Hematopoietic multipotent progenitor cell (in vitro differentiated cells): ENCODE measurements at regions not wholly inside any gene's neighbourhood (a gene's known extent, or its start where the extent isn't known, plus 50 kb on each side); places are given as distances from the start of the nearest gene placed in this dataset.

Experiments
- DNase-seq, 3 donors: peaks; one replicate each; pipeline ENCODE4 v3.0.0-alpha.2; 2011 to 2015; ENCODE audit warnings: low read depth in 2 of 3, low spot score in 2 of 3

DNA sequence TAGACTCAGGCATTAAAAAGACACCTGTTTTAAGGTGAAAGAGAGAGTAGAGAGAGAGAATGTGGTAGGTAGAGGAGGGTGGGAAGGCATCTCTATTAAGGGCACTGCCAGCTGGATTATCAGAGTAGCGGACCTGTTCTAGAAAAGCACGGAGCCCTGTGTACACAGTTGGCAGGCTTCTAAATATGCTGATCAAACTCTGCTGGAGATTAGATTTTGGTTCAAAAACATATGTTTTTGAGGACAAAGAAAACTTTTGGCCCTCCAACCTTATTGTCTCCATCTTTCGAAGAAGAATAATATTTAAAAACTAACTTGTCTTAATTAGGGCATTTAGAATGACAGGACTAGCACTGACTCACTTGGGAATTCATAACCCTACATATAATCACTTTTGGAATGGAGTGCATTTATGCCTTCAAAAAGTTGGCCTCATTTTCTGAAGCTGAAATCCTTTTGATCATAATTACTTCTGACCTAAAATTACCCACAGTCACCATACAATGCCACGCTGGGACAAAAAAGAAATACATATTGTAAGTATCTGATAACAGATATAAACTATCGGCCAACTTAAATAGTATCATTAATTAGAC is 254.6 kb downstream of the MEIS1 start:
- DNase-seq: no peak

- no peak for DNase-seq
These were observed 256.4 kb downstream of the MEIS1 start for GRCh38 chr2:66691031-66691965.

DNA sequence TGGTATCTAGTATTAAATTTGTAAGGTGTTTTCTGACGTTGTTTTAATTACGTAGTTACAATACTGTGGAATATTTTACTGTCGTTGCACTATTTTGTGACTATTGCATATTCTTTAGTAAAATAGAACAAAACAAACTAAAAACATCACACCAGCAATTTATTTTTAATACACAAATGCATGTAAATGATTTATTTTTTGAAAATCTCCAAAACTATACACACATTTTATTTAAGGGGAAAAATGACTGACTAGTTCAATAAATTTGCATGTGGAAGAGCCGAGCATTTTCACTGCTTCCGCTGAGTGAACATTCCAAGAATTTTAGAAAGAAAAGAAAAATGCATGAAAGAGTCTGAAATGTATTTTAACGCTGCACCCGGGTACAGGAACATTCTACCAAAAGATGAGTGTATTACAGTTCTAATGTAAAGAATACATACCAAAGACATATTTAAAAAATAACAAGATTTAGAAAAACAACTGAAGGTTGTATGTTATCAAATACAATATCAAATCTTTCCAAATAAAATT is 257.7 kb downstream of the MEIS1 start:
- no peak for DNase-seq

- no peak for DNase-seq
These were observed 258.4 kb downstream of the MEIS1 start for GRCh38 chr2:66693076-66693965.

GRCh38 chr2:66694087-66694860 is 259.3 kb downstream of the MEIS1 start:
- no peak for DNase-seq

DNA sequence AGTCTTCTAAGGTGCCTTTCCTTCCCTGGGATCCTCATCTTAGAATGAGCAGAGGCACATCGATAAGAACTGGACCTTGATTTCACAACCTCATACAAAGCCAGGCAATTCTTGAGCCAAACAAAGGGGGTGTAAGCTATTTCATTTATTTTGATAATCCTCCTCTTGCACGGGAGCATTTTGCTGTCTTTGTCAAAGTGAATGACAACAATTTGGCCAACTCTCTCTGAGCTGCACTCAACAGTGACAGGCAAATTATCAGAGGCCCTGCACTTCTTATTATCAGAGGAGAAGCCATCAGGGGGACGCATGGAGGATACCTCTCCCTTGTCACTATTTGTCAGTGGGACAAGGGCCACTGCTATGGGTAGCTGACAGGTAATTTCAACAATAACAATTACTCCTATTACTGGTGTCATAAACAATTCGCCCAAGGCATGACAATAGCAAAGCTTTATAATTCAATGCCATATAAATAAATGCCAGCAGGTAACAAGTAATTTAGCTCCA is 260.4 kb downstream of the MEIS1 start:
- no peak for DNase-seq

GRCh38 chr2:66696374-66696773 is 261.4 kb downstream of the MEIS1 start:
- no peak for DNase-seq

GRCh38 chr2:66696886-66697285 is 262.0 kb downstream of the MEIS1 start:
- no peak for DNase-seq

GRCh38 chr2:66697366-66697765 is 262.4 kb downstream of the MEIS1 start:
- no peak for DNase-seq

GRCh38 chr2:66698091-66698490 is 263.2 kb downstream of the MEIS1 start:
- DNase-seq: no peak

GRCh38 chr2:66698576-66699239 is 263.8 kb downstream of the MEIS1 start:
- DNase-seq: no peak

DNA sequence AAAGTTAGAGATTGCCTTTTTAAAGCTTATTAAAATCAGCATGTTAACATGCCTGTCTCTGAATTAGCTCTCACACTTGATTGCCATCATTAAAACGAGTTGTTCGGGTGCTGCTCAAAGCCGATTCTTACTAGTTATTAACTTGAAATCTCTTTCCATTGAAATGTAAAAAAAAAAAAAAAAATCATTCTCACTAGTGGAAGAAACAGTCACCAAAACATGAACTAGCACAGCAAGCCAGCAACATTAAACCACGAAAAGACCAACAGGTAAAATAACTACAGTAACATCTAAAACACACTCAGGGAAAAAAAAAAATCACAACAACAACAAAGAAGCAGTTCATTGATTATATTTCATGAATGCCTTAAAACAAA is 264.5 kb downstream of the MEIS1 start:
- DNase-seq: no peak

DNA sequence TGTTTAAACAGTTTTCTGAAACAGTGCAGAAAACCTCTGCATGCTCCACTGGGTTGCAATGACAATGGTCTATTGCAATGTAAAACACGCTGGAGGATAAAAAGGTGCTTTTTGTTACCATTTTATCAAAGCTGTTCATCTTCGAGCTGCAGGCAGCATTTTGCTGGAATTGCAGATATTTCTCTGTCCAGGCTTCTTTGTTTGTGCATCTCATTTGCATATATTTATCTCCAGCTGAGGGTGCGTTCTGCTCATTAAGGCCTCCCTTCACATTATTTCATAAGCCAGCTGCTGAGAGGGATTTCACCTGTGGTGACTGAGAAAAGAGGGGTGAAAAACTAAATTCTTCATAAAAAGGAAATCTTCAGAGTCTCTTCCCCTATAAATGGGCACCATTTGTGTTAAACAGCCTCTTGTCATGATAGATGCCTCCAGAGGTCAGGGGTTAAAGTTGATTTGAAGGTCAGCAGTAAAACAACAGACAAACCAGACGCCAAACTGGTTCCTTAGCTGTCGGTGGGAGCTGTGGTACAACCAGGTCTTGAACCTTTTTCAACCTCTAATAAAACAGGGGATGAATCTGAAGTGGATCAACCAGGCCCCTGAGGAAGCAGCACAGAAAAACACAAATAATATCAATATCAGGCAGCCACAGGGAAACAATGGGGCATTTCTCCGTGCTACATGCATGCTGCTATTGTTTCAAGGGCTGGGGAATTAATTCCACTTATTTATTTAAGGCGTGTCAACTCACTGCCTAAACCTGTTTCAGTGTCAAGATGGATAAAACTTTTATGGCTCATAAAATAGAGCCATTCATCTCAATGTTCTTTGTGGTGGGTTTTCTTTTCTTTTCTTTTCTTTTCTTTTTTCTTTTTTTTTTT is 265.1 kb downstream of the MEIS1 start:
- DNase-seq: no peak

- no peak for DNase-seq
These were observed 265.7 kb downstream of the MEIS1 start for GRCh38 chr2:66700677-66701066.

DNA sequence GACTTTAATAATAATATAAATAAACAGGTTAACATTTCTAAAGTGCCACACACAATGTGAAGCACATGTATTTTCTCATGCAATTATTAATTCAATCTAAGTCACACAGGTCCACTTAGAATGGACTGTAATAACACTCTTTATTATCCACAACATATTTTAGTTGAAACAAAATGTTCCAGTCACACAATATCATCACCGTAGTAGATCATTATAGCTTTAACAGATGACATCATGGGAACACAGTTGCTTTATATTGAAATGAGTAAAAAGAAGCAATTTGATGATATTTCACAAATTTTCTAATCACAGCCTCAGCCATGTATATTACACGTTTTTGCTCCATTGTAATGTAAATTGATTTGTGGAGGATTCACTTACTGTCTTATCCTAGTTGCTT is 266.3 kb downstream of the MEIS1 start:
- no peak for DNase-seq

DNA sequence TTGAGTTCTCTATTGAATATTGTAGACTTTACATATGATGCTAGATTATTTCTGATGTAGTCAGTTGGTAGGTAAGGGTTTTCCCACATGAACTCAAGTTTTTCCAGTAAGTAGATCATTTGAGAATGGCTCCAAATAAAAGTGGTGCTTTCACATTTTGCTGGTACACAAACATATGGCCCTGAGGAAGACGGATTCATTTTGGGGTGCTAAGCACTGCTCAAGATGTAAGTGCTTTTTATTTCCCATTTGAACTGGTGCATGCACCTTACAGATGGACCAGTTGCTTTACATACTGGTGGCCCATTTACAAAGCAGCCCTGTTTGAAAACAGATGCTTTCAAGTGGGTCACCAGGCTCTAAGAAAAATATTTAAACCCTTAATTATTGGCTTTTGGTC is 266.7 kb downstream of the MEIS1 start:
- no peak for DNase-seq

- DNase-seq: no peak
These were observed 267.4 kb downstream of the MEIS1 start for GRCh38 chr2:66702301-66702700.

DNA sequence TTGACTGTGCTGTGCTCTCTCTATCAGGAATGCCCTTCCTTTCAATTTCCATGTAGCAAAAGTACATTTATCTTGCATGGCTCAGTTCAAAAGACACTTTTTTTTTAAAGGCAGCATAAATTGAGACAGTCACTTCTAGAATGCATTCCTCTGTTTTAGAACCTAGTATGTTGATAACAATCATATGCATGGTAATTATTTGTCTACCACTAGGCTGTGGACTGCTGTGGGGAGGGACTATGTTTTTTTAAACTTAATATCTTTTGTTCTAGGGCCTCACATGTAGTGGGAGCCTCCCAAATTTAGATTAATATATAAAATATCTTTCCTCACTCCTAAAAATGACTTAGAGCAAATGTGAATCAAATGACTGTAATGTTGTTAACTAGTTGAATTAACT is 269.9 kb downstream of the MEIS1 start:
- no peak for DNase-seq

GRCh38 chr2:66714610-66715009 is 279.7 kb downstream of the MEIS1 start:
- no peak for DNase-seq
